ENCODE measurements at regions not wholly inside any gene's neighbourhood (a gene's known extent, or its start where the extent isn't known, plus 50 kb on each side); places are given as distances from the start of the nearest gene placed in this dataset.
"Not testable (repeated sequence)": the region's sequence is repeated elsewhere in the genome, so short reads cannot be mapped to it uniquely, and the experiment has no call there.

GRCh38 chr2:146374505-146374904 lies 1470.3 kb upstream of the ACVR2A start:
- no peak for DNase-seq
- ATAC-seq = no peak
- intact Hi-C loops (cut with DNase I, micrococcal nuclease) = no loop called here

GRCh38 chr2:146371364-146371763 lies 1473.5 kb upstream of the ACVR2A start:
- DNase-seq; intact Hi-C loops (cut with DNase I, micrococcal nuclease); ATAC-seq: not testable (repeated sequence)

- ATAC-seq (no peak), DNase-seq (no peak)
- intact Hi-C loops (cut with DNase I, micrococcal nuclease) = no loop called here
These were observed 1474.0 kb upstream of the ACVR2A start for GRCh38 chr2:146370826-146371225.

- intact Hi-C loops (cut with DNase I, micrococcal nuclease) = no loop called here
- no peak for ATAC-seq
- no peak for DNase-seq
These were observed 1478.6 kb upstream of the ACVR2A start for GRCh38 chr2:146366276-146366675.

GRCh38 chr2:146365041-146365440 lies 1479.8 kb upstream of the ACVR2A start:
- ATAC-seq (no peak), DNase-seq (no peak)
- intact Hi-C loops (cut with DNase I, micrococcal nuclease) = no loop called here

- intact Hi-C loops (cut with DNase I, micrococcal nuclease) = no loop called here
- no peak for ATAC-seq
These were observed 1481.1 kb upstream of the ACVR2A start for GRCh38 chr2:146363731-146364130.

GRCh38 chr2:146351689-146352088 lies 1493.1 kb upstream of the ACVR2A start:
- intact Hi-C loops (cut with DNase I, micrococcal nuclease) = no loop called here
- ATAC-seq = no peak
- no peak for DNase-seq

More at GRCh38 chr2:146363731-146364130, 1481.1 kb upstream of the ACVR2A start:
- no peak for DNase-seq

GRCh38 chr2:146349334-146349733 lies 1495.5 kb upstream of the ACVR2A start:
- intact Hi-C loops (cut with DNase I, micrococcal nuclease) = no loop called here
- no peak for ATAC-seq

GRCh38 chr2:146324951-146325350 lies 1519.9 kb upstream of the ACVR2A start:
- intact Hi-C loops (cut with DNase I, micrococcal nuclease) = no loop called here
- ATAC-seq (no peak), DNase-seq (no peak)

More at GRCh38 chr2:146349334-146349733, 1495.5 kb upstream of the ACVR2A start:
- no peak for DNase-seq

GRCh38 chr2:146323564-146323963 lies 1521.3 kb upstream of the ACVR2A start:
- no peak for DNase-seq
- no peak for ATAC-seq
- intact Hi-C loops (cut with DNase I, micrococcal nuclease) = no loop called here

- no peak for DNase-seq
- intact Hi-C loops (cut with DNase I, micrococcal nuclease) = no loop called here
- no peak for ATAC-seq
These were observed 1523.7 kb upstream of the ACVR2A start for GRCh38 chr2:146321175-146321574.

GRCh38 chr2:146317959-146318358 lies 1526.9 kb upstream of the ACVR2A start:
- intact Hi-C loops (cut with DNase I, micrococcal nuclease) = no loop called here
- no peak for ATAC-seq
- no peak for DNase-seq

GRCh38 chr2:146312899-146313298 lies 1531.9 kb upstream of the ACVR2A start:
- ATAC-seq (no peak), DNase-seq (no peak)

GRCh38 chr2:146305164-146305563 lies 1539.7 kb upstream of the ACVR2A start:
- DNase-seq (no peak), ATAC-seq (no peak)
- intact Hi-C loops (cut with DNase I, micrococcal nuclease) = no loop called here

More at GRCh38 chr2:146312899-146313298, 1531.9 kb upstream of the ACVR2A start:
- intact Hi-C loops (cut with DNase I, micrococcal nuclease) = no loop called here

GRCh38 chr2:146301287-146301686 lies 1543.5 kb upstream of the ACVR2A start:
- intact Hi-C loops (cut with DNase I, micrococcal nuclease) = no loop called here
- DNase-seq (no peak), ATAC-seq (no peak)

- intact Hi-C loops (cut with DNase I, micrococcal nuclease) = no loop called here
- ATAC-seq (no peak), DNase-seq (no peak)
These were observed 1549.7 kb upstream of the ACVR2A start for GRCh38 chr2:146295080-146295670.

- intact Hi-C loops (cut with DNase I, micrococcal nuclease) = no loop called here
- DNase-seq = no peak
- no peak for ATAC-seq
These were observed 1557.5 kb upstream of the ACVR2A start for GRCh38 chr2:146287281-146287680.

- DNase-seq (no peak), ATAC-seq (no peak)
- intact Hi-C loops (cut with DNase I, micrococcal nuclease) = no loop called here
These were observed 1565.9 kb upstream of the ACVR2A start for GRCh38 chr2:146278881-146279280.

- DNase-seq (no peak), ATAC-seq (no peak)
- intact Hi-C loops (cut with DNase I, micrococcal nuclease) = no loop called here
These were observed 1573.5 kb upstream of the ACVR2A start for GRCh38 chr2:146271131-146271831.

GRCh38 chr2:146270618-146271017 lies 1574.2 kb upstream of the ACVR2A start:
- intact Hi-C loops (cut with DNase I, micrococcal nuclease) = no loop called here
- DNase-seq = no peak
- no peak for ATAC-seq

GRCh38 chr2:146267093-146267492 lies 1577.7 kb upstream of the ACVR2A start:
- ATAC-seq = no peak
- intact Hi-C loops (cut with DNase I, micrococcal nuclease) = no loop called here
- no peak for DNase-seq

Data from left colon (tissue), 2 donors.